ENCODE measurements at regions not wholly inside any gene's neighbourhood (a gene's known extent, or its start where the extent isn't known, plus 50 kb on each side); places are given as distances from the start of the nearest gene placed in this dataset.

GRCh38 chr7:49611951-49612350 lies 161.5 kb upstream of the VWC2 start:
- no CpG with 5 or more reads among the region's 5 CpGs for WGBS, 2 experiments (ENCODE audit: extremely low coverage in 2 of 2, insufficient read length in 1 of 2)
- Histone ChIP-seq H2BK20ac (ENCODE audit: low read depth, low read length) (no peak overlapping the region), H2BK5ac (ENCODE audit: low read depth, low read length, poor library complexity, severe bottlenecking) (no peak overlapping the region), H3K23ac (ENCODE audit: low read depth, low read length) (no peak overlapping the region), H3K4me3 (ENCODE audit: insufficient read depth, low read depth, low read length) (no peak overlapping the region), H4K5ac (ENCODE audit: low read depth, low read length) (no peak overlapping the region), H3K9me1 (ENCODE audit: insufficient read depth, low read length) (no peaks in the 10 kb centered on the region), H3K18ac (ENCODE audit: low read depth, low read length) (no peak overlapping the region), H2AK9ac (replicated peaks; ENCODE audit: low read depth, low read length, poor library complexity) (no peak overlapping the region), H3K14ac (replicated peaks; ENCODE audit: low read depth, low read length) (no peak overlapping the region), H4K91ac (ENCODE audit: insufficient read depth, low read depth, low read length) (no peak overlapping the region), H3K4ac (ENCODE audit: low read depth, low read length) (no peak overlapping the region), H4K8ac (ENCODE audit: low read depth in 2 of 2, low read length in 2 of 2) (no peak overlapping the region), H4K20me1 (ENCODE audit: insufficient read depth, low read length) (no peaks in the 10 kb centered on the region), H3K56ac (ENCODE audit: extremely low read depth, insufficient read depth, low read length) (no peak overlapping the region), H3K4me1 (ENCODE audit: control insufficient read depth, insufficient read depth, low read length) (no peaks in the 10 kb centered on the region), H2AK5ac (ENCODE audit: low read depth, low read length) (no peak overlapping the region), H3K9ac (ENCODE audit: low read depth, low read length) (no peak overlapping the region), H3K27ac (ENCODE audit: insufficient read depth, low read length) (no peak overlapping the region), H2AFZ (replicated peaks; ENCODE audit: low read length, poor library complexity) (no peak overlapping the region), H3K4me2 (ENCODE audit: low read depth, low read length) (no peak overlapping the region), H3K36me3 (ENCODE audit: control insufficient read depth, insufficient read depth, low read length) (no peaks in the 10 kb centered on the region), H2BK120ac (ENCODE audit: low read depth, low read length) (no peak overlapping the region), H2BK15ac (ENCODE audit: low read depth, low read length) (no peak overlapping the region), H3K79me1 (ENCODE audit: low read depth in 1 of 2, low read length in 2 of 2) (no peaks in the 10 kb centered on the region), H3K27me3 (ENCODE audit: control insufficient read depth, insufficient read depth, low read length) (no peaks in the 10 kb centered on the region), H3K9me3 (ENCODE audit: control insufficient read depth, insufficient read depth, low read length) (peaks cover 8% of the 10 kb centered on the region)
- no TSS peak for BruUV-seq (replicated peaks)
- CTCF ChIA-PET: interaction anchor here (0.9 kb wide), 1 partner anchor 1255 kb away, joined by 3 read pairs; no protein-coding TSS in a partner anchor
- POLR2A ChIA-PET (ENCODE audit: unreplicated experiment): no interaction called here
- dilution Hi-C loops (cut with HindIII; ENCODE audit: low sequenced_read_pairs, unreplicated experiment) (no loop called here), in situ Hi-C loops (cut with MboI; ENCODE audit: low sequenced_read_pairs) (no loop called here), intact Hi-C loops (cut with micrococcal nuclease) (no loop called here)
- TF ChIP-seq CHD1 (IDR thresholded peaks at IDR 0.05; ENCODE audit: low read depth, low read length) (no peak), CEBPB (IDR thresholded peaks at IDR 0.05; ENCODE audit: low read depth, low read length) (no peak), MAFK (IDR thresholded peaks at IDR 0.05; ENCODE audit: low read depth, low read length) (peak; percentile 80)
- ATAC-seq (ENCODE audit: low read depth) (no peak), DNase-seq (no peak)

Data from IMR-90 (cell line).